ENCODE measurements at regions not wholly inside any gene's neighbourhood (a gene's known extent, or its start where the extent isn't known, plus 50 kb on each side); places are given as distances from the start of the nearest gene placed in this dataset.
"Not testable (repeated sequence)": the region's sequence is repeated elsewhere in the genome, so short reads cannot be mapped to it uniquely, and the experiment has no call there.

DNA sequence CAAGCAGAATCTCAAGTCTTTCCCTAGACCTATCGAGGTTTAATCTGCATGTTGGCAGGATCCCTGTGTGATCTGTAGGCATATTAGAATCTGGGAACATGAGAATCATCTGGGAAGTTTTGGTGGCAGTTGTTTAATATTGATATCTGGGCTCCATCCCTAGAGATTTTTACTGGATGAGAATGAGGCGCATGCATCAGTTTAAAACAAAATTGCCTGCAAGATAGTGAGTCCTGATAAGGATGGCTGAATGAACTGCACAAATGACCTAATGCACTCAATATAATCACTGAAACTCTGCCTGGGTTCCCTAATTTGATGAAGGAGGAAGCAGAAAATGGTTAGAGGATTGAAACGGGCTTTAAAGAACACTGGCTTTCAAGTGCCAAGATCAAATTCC, 218.0 kb downstream of the FGFR2 start:
- TF ChIP-seq, protein P1, sequence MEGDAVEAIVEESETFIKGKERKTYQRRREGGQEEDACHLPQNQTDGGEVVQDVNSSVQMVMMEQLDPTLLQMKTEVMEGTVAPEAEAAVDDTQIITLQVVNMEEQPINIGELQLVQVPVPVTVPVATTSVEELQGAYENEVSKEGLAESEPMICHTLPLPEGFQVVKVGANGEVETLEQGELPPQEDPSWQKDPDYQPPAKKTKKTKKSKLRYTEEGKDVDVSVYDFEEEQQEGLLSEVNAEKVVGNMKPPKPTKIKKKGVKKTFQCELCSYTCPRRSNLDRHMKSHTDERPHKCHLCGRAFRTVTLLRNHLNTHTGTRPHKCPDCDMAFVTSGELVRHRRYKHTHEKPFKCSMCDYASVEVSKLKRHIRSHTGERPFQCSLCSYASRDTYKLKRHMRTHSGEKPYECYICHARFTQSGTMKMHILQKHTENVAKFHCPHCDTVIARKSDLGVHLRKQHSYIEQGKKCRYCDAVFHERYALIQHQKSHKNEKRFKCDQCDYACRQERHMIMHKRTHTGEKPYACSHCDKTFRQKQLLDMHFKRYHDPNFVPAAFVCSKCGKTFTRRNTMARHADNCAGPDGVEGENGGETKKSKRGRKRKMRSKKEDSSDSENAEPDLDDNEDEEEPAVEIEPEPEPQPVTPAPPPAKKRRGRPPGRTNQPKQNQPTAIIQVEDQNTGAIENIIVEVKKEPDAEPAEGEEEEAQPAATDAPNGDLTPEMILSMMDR (IDR thresholded peaks at IDR 0.05; ENCODE audit: insufficient read depth, missing control alignments) = no peak
- FAIRE-seq (no peak), DNase-seq (ENCODE audit: insufficient read length, low spot score) (no peak)

GRCh38 chr10:121382029-121382520, 216.2 kb downstream of the FGFR2 start:
- DNase-seq (ENCODE audit: insufficient read length, low spot score); FAIRE-seq: not testable (repeated sequence)

DNA sequence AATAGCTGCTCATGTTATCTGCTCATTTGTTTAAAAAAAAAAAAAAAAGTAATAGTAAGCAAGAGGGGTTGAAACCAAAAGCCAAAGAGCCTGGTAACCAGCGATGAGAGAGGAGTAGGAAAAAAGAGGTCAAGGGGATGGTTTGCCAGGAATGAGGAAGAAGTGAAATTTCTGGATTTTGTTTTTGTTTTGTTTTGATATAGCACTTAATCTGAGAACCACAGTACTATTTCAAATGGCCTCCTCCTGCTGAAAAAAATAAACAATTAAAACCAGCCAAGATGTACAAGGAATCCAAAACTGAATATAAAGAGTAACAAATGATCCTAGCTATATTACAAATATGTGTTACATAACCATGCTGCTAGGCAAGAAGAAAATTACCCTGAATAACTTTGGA, 213.1 kb downstream of the FGFR2 start:
- no peak for DNase-seq (ENCODE audit: insufficient read length, low spot score)
- FAIRE-seq = no peak
- TF ChIP-seq, protein P1 (IDR thresholded peaks at IDR 0.05; ENCODE audit: insufficient read depth, missing control alignments) = no peak

DNA sequence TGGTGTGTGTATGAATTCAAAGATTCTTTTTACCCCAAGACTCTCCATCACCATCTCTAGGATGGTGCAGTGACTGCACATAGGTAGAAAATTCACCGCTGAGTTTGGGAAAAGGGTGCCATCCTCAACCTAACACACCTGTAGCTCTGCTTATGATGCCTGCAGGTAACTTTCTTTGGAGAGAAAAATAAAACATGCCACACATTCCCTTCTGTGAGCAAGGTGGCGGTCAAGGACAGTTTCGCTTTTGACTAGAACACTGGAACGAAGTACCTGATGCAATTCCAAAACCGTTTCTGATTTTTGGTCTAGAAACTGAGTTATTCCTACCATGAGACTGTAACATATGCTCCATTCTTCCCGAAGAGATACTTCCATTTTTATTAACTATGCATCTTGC, 205.6 kb downstream of the FGFR2 start:
- DNase-seq (ENCODE audit: insufficient read length, low spot score) = no peak
- TF ChIP-seq, protein P1 (IDR thresholded peaks at IDR 0.05; ENCODE audit: insufficient read depth, missing control alignments) = no peak
- FAIRE-seq = no peak

DNA sequence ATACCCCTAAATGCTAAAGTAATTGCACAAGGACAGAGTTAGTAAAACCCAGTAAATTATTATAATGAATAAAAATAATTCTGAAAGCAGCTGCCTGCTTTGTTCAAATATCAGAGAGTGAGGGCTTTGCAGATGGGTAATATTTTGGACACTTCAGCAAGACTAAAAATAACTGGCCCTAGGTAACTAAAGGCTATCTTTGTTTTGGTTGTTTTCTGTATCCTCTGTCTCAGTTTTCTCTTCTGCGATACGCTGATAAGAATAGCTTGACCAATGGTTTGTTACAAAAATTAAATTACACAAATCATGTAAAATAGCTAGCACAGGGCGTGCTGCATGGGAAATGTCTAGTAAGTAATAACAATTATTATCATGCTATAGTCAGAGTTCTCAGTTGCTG, 204.7 kb downstream of the FGFR2 start:
- FAIRE-seq (no peak), DNase-seq (ENCODE audit: insufficient read length, low spot score) (no peak)
- TF ChIP-seq, protein P1 (IDR thresholded peaks at IDR 0.05; ENCODE audit: insufficient read depth, missing control alignments) = no peak

DNA sequence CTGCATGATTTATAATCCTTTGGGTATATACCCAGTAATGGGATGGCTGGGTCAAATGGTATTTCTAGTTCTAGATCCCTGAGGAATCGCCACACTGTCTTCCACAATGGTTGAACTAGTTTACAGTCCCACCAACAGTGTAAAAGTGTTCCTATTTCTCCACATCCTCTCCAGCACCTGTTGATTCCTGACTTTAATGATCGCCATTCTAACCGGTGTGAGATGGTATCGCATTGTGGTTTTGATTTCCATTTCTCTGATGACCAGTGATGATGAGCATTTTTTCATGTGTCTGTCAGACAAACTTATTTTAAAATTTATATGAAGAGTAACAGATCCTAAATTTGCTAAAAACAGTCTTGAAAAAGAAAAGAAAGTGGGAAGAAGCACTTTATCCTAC, 197.7 kb downstream of the FGFR2 start:
- FAIRE-seq; DNase-seq (ENCODE audit: insufficient read length, low spot score): not testable (repeated sequence)

DNA sequence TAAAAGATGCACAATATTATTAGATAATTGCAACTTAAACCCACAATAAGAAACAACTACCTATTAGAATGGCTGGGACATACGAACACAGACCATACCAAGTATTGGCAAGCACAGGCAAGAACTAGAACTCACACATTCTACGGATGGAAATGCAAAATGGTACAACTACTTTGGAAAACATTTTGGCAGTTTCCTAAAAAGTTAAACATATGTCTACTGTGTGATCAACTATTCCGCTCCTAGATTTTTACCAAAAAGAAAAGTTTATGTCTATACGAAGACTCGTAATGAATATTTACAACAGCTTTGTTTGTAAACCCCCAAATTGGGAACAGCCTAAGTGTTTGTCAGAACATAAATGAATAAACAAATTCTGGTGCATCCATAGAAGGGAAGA, 194.7 kb downstream of the FGFR2 start:
- no peak for FAIRE-seq
- no peak for DNase-seq (ENCODE audit: insufficient read length, low spot score)
- TF ChIP-seq, protein P1 (IDR thresholded peaks at IDR 0.05; ENCODE audit: insufficient read depth, missing control alignments) = no peak

GRCh38 chr10:121404611-121405010, 193.6 kb downstream of the FGFR2 start:
- TF ChIP-seq, protein P1 (IDR thresholded peaks at IDR 0.05; ENCODE audit: insufficient read depth, missing control alignments) = no peak
- DNase-seq (ENCODE audit: insufficient read length, low spot score) = no peak
- no peak for FAIRE-seq
